ENCODE measurements at regions not wholly inside any gene's neighbourhood (a gene's known extent, or its start where the extent isn't known, plus 50 kb on each side); places are given as distances from the start of the nearest gene placed in this dataset.
"Not testable (repeated sequence)": the region's sequence is repeated elsewhere in the genome, so short reads cannot be mapped to it uniquely, and the experiment has no call there.

DNA sequence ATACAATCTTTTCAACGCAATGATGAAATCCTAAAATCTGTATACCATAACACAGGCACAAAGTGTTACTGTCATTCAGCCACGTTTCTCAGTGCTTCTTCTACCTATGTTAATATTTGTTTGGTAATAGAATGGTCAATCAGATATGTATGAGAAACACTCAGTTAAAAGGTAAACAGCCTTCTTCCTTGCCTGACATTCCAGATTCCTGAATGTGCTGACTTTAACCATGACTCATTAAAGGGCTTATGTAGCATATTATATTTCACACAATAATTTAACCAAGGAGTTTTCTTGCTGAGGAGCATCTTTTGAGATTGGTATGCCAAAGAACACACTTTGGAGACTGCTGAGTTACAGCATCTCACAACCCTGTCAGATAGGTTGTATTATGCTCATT lies 187.6 kb downstream of the CETN3 start:
- no peaks in the 10 kb centered on the region for H3K27me3 ChIP-seq

DNA sequence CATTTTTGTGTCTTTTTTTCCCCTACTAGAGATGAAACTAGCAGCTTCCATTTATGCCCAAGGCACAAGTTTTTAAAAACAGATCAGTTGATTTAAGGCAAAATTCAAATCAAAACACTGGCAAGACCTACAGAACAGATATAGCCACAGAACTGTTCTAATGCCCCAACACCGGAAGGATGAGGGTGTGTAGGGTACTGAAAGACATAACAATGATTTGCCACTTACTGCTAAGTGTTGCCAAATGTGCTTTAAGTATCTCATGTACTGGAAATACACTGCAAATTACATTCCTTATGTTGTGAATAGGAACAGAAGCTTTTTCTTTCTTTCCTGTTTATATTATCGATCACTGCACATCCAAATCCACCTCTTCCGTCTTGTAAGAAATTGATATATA lies 189.0 kb downstream of the CETN3 start:
- Histone ChIP-seq H3K4me3 (no peak overlapping the region), H3K27ac (no peak overlapping the region), H3K36me3 (no peaks in the 10 kb centered on the region), H3K9me3 (no peaks in the 10 kb centered on the region), H3K27me3 (no peaks in the 10 kb centered on the region), H3K4me1 (no peaks in the 10 kb centered on the region)
- intact Hi-C loops (cut with DNase I): no loop called here
- TF ChIP-seq, protein P1, sequence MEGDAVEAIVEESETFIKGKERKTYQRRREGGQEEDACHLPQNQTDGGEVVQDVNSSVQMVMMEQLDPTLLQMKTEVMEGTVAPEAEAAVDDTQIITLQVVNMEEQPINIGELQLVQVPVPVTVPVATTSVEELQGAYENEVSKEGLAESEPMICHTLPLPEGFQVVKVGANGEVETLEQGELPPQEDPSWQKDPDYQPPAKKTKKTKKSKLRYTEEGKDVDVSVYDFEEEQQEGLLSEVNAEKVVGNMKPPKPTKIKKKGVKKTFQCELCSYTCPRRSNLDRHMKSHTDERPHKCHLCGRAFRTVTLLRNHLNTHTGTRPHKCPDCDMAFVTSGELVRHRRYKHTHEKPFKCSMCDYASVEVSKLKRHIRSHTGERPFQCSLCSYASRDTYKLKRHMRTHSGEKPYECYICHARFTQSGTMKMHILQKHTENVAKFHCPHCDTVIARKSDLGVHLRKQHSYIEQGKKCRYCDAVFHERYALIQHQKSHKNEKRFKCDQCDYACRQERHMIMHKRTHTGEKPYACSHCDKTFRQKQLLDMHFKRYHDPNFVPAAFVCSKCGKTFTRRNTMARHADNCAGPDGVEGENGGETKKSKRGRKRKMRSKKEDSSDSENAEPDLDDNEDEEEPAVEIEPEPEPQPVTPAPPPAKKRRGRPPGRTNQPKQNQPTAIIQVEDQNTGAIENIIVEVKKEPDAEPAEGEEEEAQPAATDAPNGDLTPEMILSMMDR (IDR thresholded peaks at IDR 0.05): no peak
- no peak for DNase-seq (ENCODE audit: low spot score in 2 of 2)

More for the DNA sequence above, 187.6 kb downstream of the CETN3 start:
- Histone ChIP-seq H3K27ac (no peak overlapping the region), H3K36me3 (no peaks in the 10 kb centered on the region), H3K4me3 (no peak overlapping the region), H3K9me3 (no peaks in the 10 kb centered on the region), H3K4me1 (no peaks in the 10 kb centered on the region)
- TF ChIP-seq, protein P1 (IDR thresholded peaks at IDR 0.05): no peak
- intact Hi-C loops (cut with DNase I): no loop called here
- no peak for DNase-seq (ENCODE audit: low spot score in 2 of 2)

GRCh38 chr5:90214991-90215390 lies 194.6 kb downstream of the CETN3 start:
- DNase-seq (ENCODE audit: low spot score in 2 of 2): no peak
- TF ChIP-seq, protein P1 (IDR thresholded peaks at IDR 0.05): no peak
- H3K9me3 ChIP-seq: no peaks in the 10 kb centered on the region
- H3K36me3 ChIP-seq: no peaks in the 10 kb centered on the region
- no peaks in the 10 kb centered on the region for H3K27me3 ChIP-seq
- H3K27ac ChIP-seq: no peak overlapping the region
- no peaks in the 10 kb centered on the region for H3K4me1 ChIP-seq
- intact Hi-C loops (cut with DNase I): no loop called here
- H3K4me3 ChIP-seq: no peak overlapping the region

GRCh38 chr5:90208323-90208722 lies 201.2 kb downstream of the CETN3 start:
- H3K4me3 ChIP-seq; intact Hi-C loops (cut with DNase I); H3K4me1 ChIP-seq; H3K27ac ChIP-seq; H3K27me3 ChIP-seq; H3K36me3 ChIP-seq; H3K9me3 ChIP-seq; DNase-seq (ENCODE audit: low spot score in 2 of 2): not testable (repeated sequence)

GRCh38 chr5:90201923-90202322 lies 207.6 kb downstream of the CETN3 start:
- no peak for DNase-seq (ENCODE audit: low spot score in 2 of 2)
- TF ChIP-seq, protein P1 (IDR thresholded peaks at IDR 0.05): no peak
- Histone ChIP-seq H3K4me1 (no peaks in the 10 kb centered on the region), H3K36me3 (no peaks in the 10 kb centered on the region), H3K27ac (no peak overlapping the region), H3K27me3 (no peaks in the 10 kb centered on the region), H3K4me3 (no peak overlapping the region), H3K9me3 (no peaks in the 10 kb centered on the region)
- intact Hi-C loops (cut with DNase I): no loop called here

DNA sequence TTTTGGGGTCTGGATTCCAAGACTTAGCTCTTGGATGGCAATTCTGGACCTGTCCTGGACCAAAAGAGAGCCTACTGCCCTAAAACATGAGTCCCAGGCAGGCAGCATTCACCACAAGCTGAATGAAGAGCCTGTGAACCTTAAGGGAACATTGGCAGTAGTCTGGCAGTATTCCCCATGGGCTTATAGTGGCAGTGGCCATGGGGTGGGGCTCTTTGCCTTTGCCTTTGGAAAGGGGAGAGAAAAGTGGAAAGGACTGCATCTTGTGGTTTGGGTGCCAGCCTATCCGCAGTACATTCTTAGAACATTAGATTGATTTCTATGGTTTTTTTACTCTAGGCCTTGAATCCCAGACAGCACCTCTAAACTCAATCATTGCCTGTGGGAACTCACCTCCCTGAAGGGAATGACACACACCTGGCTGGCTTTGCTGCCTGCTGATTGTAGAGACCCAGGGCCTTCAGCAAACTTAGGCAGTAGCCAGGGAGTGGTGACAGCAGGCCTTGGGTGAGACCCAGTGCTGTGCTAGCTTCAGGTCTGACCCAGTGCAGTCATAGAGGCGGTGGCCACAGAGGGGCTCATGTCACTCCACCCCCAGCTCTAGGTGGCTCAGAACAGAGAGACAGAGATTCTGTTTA lies 216.3 kb downstream of the CETN3 start:
- no peaks in the 10 kb centered on the region for H3K4me1 ChIP-seq
- no peak overlapping the region for H3K27ac ChIP-seq
- H3K4me3 ChIP-seq: no peak overlapping the region
- no peaks in the 10 kb centered on the region for H3K36me3 ChIP-seq
- no peak for DNase-seq (ENCODE audit: low spot score in 2 of 2)
- H3K9me3 ChIP-seq: no peaks in the 10 kb centered on the region
- intact Hi-C loops (cut with DNase I): no loop called here
- TF ChIP-seq, protein P1 (IDR thresholded peaks at IDR 0.05): no peak
- H3K27me3 ChIP-seq: no peaks in the 10 kb centered on the region
